Omental fat pad (tissue), 3 donors: ENCODE measurements at regions not wholly inside any gene's neighbourhood (a gene's known extent, or its start where the extent isn't known, plus 50 kb on each side); places are given as distances from the start of the nearest gene placed in this dataset.

Experiments used
- ATAC-seq: fragments of 150-250 bp; one replicate; pipeline ENCODE4 v1.9.1; 2016; ENCODE audit warnings: mild to moderate bottlenecking, moderate library complexity; ENCODE audit not compliant: low FRiP score
- DNase-seq: peaks from one replicate; pipeline ENCODE4 v3.0.0-alpha.2; 2019; ENCODE audit warnings: low spot score
- TF ChIP-seq, protein P1 (sequence below), 3 donors: fragments of 450-650 bp; IDR thresholded peaks; one replicate each; pipeline ENCODE4 v1.5.1; 2016 to 2017; ENCODE audit warnings: antibody characterized with exemption in 3 of 3, mild to moderate bottlenecking in 3 of 3, moderate library complexity in 2 of 3

DNA sequence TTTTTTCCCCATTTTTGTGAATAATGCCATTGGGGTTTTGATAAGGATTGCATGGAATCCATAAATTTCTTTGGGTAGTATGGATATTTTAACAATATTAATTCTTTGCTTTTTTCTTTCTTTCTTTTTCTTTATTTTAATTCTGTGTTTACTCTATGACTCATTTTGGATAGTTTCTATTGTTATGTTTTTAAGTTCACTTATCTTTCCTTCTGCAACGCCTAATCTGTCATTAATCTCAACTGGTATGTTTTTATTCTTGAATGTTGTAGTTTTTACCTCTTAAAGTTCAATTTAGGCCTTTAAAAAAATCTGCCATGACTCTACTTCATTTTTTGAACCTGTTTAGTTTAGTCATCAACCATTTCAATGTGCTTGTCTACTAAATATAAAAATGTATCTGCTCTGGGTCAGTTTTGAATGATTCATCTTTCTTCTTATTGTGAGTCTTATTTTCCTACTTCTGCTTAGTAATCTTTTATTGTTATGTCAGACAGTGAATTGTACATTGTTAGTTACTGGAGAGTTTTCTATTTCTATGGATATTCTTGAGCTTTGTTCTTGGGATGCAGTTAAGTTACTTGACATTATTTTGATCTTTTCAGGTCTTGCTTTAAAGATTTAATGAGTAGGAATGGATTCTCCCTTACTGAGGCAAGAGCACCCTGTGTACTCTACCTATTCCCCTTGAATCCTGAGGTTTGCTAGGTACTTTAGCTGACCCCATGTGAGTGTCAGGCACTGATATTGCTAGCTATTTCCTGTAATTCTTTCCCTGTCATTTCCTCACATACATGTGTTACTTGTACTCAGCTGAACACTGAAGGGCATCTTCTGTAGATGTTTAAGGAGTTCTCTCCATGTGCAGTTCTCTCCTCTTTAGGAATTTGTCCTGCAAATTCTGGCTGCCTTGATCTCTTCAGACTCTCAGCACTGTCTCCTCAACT, 104.2 kb downstream of the TFAP2B start:
- TF ChIP-seq, protein P1, sequence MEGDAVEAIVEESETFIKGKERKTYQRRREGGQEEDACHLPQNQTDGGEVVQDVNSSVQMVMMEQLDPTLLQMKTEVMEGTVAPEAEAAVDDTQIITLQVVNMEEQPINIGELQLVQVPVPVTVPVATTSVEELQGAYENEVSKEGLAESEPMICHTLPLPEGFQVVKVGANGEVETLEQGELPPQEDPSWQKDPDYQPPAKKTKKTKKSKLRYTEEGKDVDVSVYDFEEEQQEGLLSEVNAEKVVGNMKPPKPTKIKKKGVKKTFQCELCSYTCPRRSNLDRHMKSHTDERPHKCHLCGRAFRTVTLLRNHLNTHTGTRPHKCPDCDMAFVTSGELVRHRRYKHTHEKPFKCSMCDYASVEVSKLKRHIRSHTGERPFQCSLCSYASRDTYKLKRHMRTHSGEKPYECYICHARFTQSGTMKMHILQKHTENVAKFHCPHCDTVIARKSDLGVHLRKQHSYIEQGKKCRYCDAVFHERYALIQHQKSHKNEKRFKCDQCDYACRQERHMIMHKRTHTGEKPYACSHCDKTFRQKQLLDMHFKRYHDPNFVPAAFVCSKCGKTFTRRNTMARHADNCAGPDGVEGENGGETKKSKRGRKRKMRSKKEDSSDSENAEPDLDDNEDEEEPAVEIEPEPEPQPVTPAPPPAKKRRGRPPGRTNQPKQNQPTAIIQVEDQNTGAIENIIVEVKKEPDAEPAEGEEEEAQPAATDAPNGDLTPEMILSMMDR (IDR thresholded peaks at IDR 0.05) = no peak
- DNase-seq = no peak
- ATAC-seq = no peak

DNA sequence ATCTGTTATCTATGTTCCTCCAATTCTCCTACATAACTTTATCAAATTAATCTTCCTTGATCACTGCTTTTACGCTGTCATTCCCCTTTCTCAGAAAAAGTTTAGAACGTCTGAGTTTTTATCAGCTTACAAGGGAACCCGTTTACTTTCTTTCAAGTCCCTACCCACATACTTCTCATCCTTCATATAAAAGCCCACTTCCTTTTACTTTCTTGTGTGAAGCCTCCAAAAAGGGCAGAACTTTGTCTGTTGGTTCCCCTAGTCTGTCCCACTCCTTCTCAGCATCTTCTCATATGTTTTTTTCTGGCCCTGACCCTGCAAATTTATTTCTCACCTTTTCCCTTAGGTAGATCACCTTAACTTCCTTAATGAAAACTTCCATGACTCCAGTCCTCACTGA, 106.1 kb downstream of the TFAP2B start:
- TF ChIP-seq, protein P1 (IDR thresholded peaks at IDR 0.05) = no peak
- DNase-seq (no peak), ATAC-seq (no peak)

DNA sequence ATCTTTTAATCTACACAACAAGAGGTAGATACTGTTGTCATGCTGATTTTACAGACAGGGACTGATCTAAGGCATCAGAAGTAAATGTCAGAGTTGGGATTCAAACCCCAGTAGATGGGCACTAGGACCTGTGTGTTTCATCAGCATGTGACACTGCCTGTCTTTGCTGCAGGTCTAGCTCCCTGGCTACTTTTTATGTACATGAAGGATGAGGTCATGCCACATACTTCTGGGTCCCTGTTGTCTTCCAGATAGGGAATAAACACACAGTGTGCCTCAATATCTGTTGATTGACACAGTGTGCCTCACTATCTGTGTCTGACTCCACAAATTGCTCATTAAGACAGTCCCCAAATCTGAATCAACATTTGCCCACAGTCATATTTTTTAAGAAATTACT, 106.9 kb downstream of the TFAP2B start:
- DNase-seq (no peak), ATAC-seq (no peak)
- TF ChIP-seq, protein P1 (IDR thresholded peaks at IDR 0.05) = no peak

DNA sequence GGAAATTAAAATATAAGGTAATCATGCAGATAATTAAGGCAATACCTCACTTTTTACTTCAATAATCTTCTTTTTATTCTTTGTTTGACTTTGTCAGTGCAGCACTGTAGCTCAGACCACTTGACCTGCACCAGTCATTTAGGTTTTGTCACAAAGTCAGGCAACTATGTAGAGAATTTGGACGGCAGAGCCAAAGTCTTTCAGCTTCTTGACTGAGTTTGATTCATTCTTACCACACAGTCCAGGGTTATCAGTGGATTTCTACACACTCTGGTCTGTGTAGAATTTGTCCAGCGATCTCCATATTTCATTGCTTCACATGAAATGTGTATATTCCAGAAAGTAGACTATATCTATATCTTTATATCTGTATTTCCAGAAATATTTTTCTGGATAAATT, 107.3 kb downstream of the TFAP2B start:
- no peak for ATAC-seq
- TF ChIP-seq, protein P1 (IDR thresholded peaks at IDR 0.05) = no peak
- no peak for DNase-seq

DNA sequence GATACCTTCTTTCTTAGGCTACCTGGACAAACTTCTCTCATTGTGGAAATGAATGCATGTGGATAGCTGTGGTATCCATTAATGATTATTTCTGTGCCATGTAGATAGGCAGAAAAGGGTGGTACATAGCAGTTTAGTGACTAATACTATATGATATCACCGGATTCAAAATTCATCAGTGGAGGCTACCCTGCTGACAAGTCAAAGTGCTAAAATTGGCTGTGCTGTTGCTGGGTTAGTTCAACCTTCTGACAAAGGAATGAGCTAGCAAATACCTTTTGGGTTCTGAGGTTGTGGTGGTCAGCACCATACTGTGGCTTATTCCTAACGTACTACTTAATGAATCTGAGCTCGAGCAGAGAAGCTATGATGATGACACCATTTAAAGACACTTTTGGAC, 109.1 kb downstream of the TFAP2B start:
- DNase-seq = no peak
- ATAC-seq = no peak
- TF ChIP-seq, protein P1 (IDR thresholded peaks at IDR 0.05) = no peak

DNA sequence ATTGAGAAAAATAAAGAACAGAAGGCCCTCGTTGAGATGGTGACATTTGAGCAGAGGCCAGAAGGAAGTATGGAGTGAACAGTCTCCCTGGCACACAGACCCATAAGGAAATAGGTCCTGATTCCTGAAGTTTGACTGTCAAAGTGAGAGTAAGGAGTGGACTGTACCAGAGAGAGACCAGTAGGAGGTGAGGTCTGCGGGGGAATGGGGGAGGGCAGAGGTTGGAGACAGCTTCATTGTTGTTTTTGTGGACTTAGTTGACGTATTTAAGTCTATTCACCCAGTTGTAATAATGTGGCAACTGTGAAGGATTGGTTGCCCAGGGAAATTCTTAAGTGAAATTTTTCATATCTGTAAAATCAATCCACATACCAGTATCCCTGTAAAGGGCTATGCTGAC, 110.7 kb downstream of the TFAP2B start:
- DNase-seq (no peak), ATAC-seq (no peak)
- TF ChIP-seq, protein P1 (IDR thresholded peaks at IDR 0.05) = no peak

DNA sequence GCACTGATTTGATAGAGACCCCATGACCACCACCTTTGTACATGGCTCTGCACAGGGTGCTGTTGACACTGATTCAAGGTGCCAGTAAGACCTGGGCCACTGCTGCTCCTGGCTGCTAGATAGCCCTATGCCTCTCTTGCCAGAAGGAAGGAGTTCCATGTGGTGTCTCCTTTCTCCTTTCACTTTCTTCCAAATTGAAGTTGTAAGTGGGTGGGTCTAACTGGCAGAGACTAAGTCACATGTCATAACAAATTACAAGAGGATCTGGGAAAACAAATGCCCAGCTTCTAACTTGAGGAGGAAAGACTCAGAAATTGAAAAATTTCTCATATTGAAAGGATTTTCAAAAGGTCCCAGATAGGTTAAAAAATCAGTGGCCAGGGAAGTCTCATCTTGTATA, 116.8 kb downstream of the TFAP2B start:
- no peak for ATAC-seq
- DNase-seq = no peak
- TF ChIP-seq, protein P1 (IDR thresholded peaks at IDR 0.05) = no peak
